ENCODE measurements at regions not wholly inside any gene's neighbourhood (a gene's known extent, or its start where the extent isn't known, plus 50 kb on each side); places are given as distances from the start of the nearest gene placed in this dataset.

DNA sequence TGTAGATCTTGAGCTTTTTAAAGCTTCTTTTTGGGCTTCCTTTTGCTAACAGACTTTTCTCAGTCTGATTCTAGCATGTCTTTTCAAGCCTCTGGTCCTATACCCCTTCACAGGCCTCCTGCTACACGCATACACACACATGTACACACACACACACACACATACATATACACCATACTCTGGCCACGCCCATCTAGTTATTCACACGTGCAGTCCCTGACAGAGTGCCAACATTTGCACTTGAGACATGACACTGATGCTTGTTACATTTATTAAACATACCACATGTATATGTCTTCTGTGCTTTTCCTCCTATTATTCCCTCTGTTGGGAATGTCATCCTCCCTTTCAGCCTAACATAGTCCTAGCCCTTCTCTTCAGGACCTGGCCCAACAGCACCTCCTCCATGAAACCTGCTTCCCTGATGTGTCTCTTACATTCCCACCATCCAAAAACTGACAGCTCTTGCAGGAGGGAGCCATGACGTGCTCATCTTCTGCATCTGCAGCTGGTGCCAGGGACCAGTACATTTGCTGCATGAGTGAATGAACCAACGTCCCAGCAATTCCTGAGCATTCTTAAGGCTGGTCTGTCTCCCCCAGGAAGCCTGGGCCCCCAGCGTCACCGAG, 222.1 kb downstream of the ARHGAP12 start:
- H3K4me3 ChIP-seq (ENCODE audit: low read length) = no peak overlapping the region
- no peak for TF ChIP-seq CTCF (IDR thresholded peaks at IDR 0.05; ENCODE audit: insufficient read depth, low read depth, low read length, missing control alignments)
- DNase-seq (ENCODE audit: low read depth) = no peak

- H3K4me3 ChIP-seq (ENCODE audit: low read length) = no peak overlapping the region
- DNase-seq (ENCODE audit: low read depth) = no peak
- TF ChIP-seq CTCF (IDR thresholded peaks at IDR 0.05; ENCODE audit: insufficient read depth, low read depth, low read length, missing control alignments) = no peak
Measured at GRCh38 chr10:31705136-31705535, 223.5 kb downstream of the ARHGAP12 start.

GRCh38 chr10:31704195-31704594, 224.4 kb downstream of the ARHGAP12 start:
- H3K4me3 ChIP-seq (ENCODE audit: low read length) = no peak overlapping the region
- TF ChIP-seq CTCF (IDR thresholded peaks at IDR 0.05; ENCODE audit: insufficient read depth, low read depth, low read length, missing control alignments) = no peak
- DNase-seq (ENCODE audit: low read depth) = no peak

- DNase-seq (ENCODE audit: low read depth) = no peak
- TF ChIP-seq CTCF (IDR thresholded peaks at IDR 0.05; ENCODE audit: insufficient read depth, low read depth, low read length, missing control alignments) = no peak
- H3K4me3 ChIP-seq (ENCODE audit: low read length) = no peak overlapping the region
Measured at GRCh38 chr10:31702954-31703353, 225.7 kb downstream of the ARHGAP12 start.

- TF ChIP-seq CTCF (IDR thresholded peaks at IDR 0.05; ENCODE audit: insufficient read depth, low read depth, low read length, missing control alignments) = no peak
- DNase-seq (ENCODE audit: low read depth) = no peak
- H3K4me3 ChIP-seq (ENCODE audit: low read length) = no peak overlapping the region
Measured at GRCh38 chr10:31702005-31702404, 226.6 kb downstream of the ARHGAP12 start.

DNA sequence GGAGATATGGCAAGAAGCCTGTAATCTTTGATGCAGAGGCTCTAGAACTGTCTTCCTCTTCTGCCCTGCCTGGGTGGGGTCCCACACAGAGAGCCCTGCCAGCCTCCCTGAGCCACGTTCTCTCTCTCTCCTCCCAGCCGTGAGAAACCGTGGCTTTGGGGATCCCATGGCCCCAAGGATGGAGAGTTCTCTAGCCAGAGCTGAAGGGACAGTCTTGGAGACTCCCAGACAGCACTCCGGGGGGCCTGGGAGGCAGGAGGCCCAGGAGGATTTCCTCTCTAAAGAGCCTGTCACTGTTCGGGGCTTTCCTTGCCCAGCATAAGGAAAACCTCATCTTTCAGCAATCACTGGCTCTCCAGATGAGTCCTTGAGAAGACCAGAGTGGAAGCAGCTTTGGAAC, 227.1 kb downstream of the ARHGAP12 start:
- H3K4me3 ChIP-seq (ENCODE audit: low read length) = no peak overlapping the region
- DNase-seq (ENCODE audit: low read depth) = no peak
- TF ChIP-seq CTCF (IDR thresholded peaks at IDR 0.05; ENCODE audit: insufficient read depth, low read depth, low read length, missing control alignments) = no peak

DNA sequence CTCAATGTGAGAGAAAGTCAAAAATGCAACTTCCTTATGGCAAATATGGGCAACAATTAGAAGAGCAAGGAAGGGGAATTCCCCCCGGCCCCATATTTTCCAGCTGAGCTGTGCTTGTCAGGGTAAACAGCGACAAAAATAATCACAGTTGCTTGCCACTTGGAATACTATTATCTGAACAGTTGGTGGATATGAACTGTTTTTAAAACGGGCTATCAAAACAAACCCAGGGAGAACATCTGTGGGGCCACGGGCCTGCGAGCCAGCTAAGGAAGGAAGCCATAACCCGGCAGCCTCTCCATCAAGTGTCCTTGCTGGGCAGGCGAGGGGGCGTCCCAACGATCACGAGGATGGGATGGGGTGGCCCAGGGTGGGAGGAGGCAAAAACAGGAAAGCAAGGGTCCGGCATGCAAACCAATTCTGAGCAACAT, 228.4 kb downstream of the ARHGAP12 start:
- TF ChIP-seq CTCF (IDR thresholded peaks at IDR 0.05; ENCODE audit: insufficient read depth, low read depth, low read length, missing control alignments) = no peak
- DNase-seq (ENCODE audit: low read depth) = no peak

More for the DNA sequence above, 228.4 kb downstream of the ARHGAP12 start:
- no peak overlapping the region for H3K4me3 ChIP-seq (ENCODE audit: low read length)

Data from epithelial cell of esophagus (primary cell).